ENCODE measurements at regions not wholly inside any gene's neighbourhood (a gene's known extent, or its start where the extent isn't known, plus 50 kb on each side); places are given as distances from the start of the nearest gene placed in this dataset.
"Not testable (repeated sequence)": the region's sequence is repeated elsewhere in the genome, so short reads cannot be mapped to it uniquely, and the experiment has no call there.

- no peak for ATAC-seq
Measured at GRCh38 chr7:50915621-50916020, 132.9 kb upstream of the GRB10 start.

GRCh38 chr7:50914460-50914859, 131.8 kb upstream of the GRB10 start:
- ATAC-seq = no peak

GRCh38 chr7:50908628-50909290, 126.1 kb upstream of the GRB10 start:
- no peak for ATAC-seq

- ATAC-seq = not testable (repeated sequence)
Measured at GRCh38 chr7:50898604-50899477, 116.1 kb upstream of the GRB10 start.

GRCh38 chr7:50887061-50887460, 104.4 kb upstream of the GRB10 start:
- not testable (repeated sequence) for ATAC-seq

GRCh38 chr7:50872437-50872836, 89.7 kb upstream of the GRB10 start:
- no peak for ATAC-seq

GRCh38 chr7:50869108-50869725, 86.5 kb upstream of the GRB10 start:
- ATAC-seq = peak; percentile 78

GRCh38 chr7:50868426-50869100, 85.9 kb upstream of the GRB10 start:
- ATAC-seq = no peak

GRCh38 chr7:50867034-50867356, 84.3 kb upstream of the GRB10 start:
- ATAC-seq = no peak

- no peak for ATAC-seq
Measured at GRCh38 chr7:50866343-50867033, 83.8 kb upstream of the GRB10 start.

- ATAC-seq = no peak
Measured at GRCh38 chr7:50865450-50865849, 82.8 kb upstream of the GRB10 start.

- ATAC-seq = no peak
Measured at GRCh38 chr7:50864694-50865093, 82.0 kb upstream of the GRB10 start.

- ATAC-seq = no peak
Measured at GRCh38 chr7:50863053-50863452, 80.4 kb upstream of the GRB10 start.

GRCh38 chr7:50862302-50862701, 79.6 kb upstream of the GRB10 start:
- no peak for ATAC-seq

GRCh38 chr7:50860598-50860997, 77.9 kb upstream of the GRB10 start:
- no peak for ATAC-seq

- no peak for ATAC-seq
Measured at GRCh38 chr7:50860174-50860573, 77.5 kb upstream of the GRB10 start.

- no peak for ATAC-seq
Measured at GRCh38 chr7:50858528-50859245, 76.0 kb upstream of the GRB10 start.

- ATAC-seq = no peak
Measured at GRCh38 chr7:50857804-50858489, 75.3 kb upstream of the GRB10 start.

- no peak for ATAC-seq
Measured at GRCh38 chr7:50856806-50857205, 74.1 kb upstream of the GRB10 start.

GRCh38 chr7:50856231-50856630, 73.5 kb upstream of the GRB10 start:
- no peak for ATAC-seq

GRCh38 chr7:50855526-50855925, 72.8 kb upstream of the GRB10 start:
- ATAC-seq = no peak
